ENCODE measurements at regions not wholly inside any gene's neighbourhood (a gene's known extent, or its start where the extent isn't known, plus 50 kb on each side); places are given as distances from the start of the nearest gene placed in this dataset.
A peak's percentile ranks its signal among the peaks of the same experiment; 100 is the strongest.

DNA sequence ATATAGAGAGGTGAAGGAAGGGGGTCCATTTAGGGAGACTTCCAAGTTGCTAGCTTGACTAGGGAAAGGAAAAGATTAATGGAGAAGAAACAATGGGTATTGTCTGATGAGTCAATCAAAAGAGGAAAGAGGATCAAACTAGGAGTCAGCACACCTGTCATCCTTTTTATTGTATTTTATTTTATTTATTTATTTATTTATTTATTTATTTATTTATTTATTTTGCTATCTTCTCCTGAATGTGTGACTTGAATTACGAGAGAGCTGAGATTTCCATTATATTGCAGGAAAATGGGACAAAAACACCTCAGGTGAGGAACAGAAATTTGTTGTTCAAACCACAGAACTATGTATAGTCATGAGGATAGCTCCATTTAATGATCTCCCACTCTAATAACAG lies 58.9 kb downstream of the NUDT11 start:
- no peak for DNase-seq

DNA sequence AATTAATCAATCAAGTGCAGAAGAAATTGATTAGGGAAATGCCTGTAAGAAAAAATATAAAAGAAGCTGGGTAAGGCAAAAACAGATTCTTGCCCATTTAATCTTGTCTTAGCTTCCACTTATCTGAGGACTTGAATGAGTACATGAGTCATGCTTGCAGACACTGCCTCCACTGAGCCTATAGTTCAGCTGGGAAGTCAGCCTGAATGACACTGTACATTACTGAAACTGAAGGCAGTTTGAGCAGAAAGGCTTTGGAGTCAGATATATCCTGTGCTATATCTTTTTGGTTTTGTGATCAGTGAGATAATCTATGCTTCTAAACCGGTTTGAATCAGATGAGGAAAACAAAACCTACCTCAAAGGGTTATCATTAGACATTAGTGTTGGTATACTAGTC lies 61.3 kb downstream of the NUDT11 start:
- DNase-seq, result no peak

DNA sequence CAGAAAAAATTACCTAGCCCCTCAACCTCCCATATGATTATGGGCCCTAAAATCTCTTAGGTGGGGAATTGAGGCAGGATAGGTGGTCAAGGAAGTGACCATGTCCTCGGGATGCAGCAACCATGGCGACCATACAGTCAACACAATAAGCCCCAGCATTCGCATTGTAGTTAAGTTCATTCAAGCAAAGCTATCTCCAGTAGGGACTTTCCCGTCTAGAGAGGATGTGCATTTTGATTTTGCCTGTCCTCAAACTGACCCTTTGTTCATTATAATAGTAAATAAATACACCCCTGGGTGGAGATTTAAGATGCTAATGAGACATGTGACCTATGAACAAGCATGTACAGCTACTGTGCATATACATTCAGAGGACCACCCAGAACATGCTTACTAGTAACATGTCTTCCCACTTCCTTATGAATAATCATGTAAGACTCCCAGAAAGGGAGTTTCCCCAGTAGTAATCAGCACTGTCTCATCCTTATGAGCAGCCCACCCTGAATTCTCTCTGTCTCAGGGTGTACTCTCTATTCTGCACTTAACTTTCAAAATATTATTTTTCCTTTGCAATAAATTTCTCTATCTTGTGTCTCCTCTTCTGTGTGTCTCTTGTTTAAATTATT lies 74.3 kb downstream of the NUDT11 start:
- DNase-seq, result no peak

DNA sequence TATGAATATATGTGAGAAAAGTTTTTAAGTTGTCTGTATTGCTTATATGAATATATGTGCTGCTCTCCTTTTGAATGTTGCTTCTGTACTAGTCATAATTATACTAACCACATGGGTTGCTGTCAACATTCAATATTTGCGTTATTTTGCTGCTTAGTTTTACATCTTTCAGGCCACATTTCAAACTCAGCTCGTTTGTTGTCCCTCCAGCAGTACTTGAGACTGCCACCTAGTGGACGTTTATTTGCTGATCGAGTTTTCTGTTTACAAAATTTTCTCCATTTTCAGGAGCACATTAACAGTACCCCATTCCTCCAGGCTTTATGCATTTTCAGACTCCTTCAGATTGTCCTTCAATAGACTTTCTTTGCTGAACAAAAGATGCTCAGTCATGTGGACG lies 75.8 kb downstream of the NUDT11 start:
- DNase-seq, result no peak

DNA sequence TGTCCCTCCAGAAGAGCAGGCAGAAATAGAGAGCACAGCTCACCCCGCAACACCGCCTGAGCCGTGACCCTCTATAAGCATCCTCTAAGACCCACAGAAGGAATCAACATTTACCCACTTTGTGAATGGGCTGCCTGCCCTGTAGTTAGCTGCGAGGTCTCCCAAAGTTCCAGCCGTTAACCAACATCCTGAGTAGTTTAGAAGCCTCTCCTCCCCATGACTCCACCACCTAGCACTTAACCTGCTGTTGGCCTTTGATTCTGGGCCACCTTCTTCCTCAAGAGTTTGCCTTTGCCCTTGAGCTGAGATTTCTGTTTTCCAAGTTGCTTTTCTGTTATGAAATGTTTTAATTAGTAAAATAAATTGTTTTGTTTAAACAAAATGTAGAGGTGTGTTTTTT lies 75.8 kb downstream of the NUDT10 start:
- DNase-seq, result no peak

DNA sequence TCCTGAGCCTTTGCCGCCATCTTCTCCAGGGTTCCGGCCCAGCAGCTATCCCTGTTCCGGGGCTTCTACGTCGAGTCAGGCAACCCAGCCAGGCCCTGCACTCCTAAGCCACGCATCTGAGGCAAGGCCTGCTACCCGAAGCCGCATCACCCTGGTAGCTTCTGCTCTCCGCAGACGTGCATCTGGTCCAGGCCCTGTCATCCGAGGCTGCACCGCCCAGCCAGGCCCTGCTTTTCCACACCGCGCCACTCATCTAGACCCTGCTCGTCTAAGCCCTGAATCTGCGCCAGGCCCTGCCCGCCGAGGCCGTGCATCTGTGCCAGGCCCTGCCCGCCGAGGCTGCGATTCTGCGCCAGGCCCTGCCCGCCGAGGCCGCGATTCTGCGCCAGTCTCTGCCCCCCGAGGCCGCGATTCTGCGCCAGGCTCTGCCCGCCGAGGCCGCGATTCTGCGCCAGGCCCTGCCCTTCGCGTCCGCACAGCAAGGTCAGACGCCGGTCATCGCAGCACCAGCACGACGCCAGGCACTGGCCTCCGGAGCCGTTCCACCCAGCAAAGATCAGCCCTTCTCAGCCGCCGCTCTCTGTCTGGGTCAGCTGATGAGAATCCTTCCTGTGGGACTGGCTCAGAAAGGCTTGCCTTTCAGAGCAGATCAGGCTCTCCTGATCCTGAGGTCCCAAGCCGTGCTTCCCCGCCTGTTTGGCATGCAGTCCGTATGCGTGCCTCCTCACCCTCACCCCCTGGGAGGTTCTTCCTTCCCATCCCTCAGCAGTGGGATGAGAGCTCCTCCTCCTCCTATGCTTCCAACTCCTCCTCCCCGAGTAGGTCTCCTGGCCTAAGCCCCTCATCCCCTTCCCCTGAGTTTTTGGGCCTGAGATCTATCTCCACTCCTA lies 75.1 kb downstream of the NUDT10 start:
- no peak for DNase-seq

DNA sequence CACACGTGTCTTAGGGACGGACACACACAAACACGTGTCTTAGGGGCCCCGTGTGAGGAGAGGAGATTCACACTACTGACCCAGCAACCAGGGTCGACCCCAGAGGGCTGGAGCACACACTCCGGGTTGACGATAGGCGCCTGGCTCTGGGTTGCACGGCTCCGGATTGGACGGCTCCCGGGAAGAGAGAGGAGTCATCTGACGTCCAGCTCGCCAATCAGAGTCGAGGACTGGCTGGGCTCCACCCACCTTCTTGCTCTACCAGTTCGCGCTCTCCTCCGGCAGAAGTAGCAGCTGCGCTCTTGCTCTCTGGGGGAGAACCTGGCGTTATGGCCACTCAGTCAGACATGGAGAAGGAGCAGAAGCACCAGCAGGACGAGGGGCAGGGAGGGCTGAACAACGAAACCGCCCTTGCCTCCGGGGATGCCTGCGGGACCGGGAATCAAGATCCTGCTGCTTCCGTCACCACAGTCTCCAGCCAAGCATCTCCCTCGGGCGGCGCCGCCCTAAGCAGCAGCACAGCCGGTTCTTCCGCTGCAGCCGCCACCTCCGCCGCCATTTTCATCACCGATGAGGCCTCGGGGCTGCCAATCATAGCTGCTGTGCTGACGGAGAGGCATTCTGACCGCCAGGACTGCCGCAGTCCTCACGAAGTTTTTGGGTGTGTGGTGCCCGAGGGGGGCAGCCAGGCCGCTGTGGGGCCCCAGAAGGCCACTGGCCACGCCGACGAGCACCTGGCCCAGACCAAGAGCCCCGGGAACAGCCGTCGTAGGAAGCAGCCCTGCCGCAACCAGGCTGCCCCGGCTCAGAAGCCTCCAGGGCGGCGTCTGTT lies 74.3 kb downstream of the NUDT10 start:
- DNase-seq, result no peak

DNA sequence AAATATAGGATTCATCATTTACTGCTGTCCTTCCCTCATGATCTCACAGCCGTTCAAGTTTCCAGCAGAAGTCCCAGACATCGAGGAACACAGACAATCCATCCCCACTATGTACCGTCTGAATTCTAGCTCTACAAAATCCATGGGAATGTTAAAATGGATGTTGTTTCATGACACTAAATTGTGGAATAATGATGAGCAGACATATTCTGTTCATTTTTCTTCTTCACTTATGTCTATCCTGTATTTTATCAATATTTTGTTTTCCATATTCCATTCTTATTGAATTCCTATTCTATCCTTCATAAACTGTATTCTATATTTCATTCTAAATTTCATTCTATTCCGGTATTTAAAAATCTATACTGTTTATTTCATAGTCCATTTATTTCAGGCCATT lies 71.8 kb downstream of the NUDT10 start:
- no peak for DNase-seq

DNA sequence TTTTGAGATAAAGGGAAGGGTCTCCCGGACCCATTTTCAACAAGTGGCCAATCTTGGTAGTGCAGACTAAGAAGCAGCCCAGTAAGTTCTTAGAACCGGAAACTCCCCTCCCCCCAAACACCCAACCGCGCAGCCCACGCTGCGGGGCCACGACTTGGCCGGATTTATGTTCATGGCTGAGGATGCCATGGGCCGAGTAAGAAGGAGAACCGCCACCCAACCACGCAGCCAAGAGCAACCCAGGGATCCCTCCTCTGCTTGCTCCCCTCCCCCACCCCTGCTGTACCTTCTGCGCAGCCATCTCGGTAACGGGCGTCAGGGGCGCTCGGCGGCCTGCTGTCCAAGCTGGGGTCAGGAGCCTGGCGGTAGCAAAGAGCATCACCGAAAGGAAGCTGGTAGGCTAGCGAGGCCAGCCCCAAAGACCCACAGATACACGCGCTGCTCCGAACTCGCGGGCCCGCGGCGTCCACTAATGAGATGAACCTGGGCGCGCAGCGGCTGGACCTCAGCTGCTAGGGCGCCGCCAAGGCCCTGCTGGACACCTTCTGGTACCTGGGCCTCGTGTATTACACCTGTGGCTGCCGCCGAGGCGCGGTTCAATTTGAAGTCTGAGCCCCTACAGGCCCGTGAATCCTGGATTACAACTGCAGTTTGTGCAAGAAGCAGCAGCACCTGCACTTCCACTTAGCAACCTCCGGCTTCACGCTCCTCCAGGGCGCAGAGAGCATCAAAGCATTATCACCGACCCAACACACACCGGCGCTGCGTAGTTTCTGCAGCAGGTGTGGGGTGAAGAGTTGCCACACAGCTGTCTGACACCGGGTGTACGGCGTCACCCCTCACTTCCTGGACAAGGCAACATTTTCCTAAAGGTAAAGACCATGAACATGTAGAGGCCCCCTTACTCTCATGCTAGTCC lies 63.4 kb downstream of the NUDT10 start:
- peak; percentile 72 for DNase-seq

DNA sequence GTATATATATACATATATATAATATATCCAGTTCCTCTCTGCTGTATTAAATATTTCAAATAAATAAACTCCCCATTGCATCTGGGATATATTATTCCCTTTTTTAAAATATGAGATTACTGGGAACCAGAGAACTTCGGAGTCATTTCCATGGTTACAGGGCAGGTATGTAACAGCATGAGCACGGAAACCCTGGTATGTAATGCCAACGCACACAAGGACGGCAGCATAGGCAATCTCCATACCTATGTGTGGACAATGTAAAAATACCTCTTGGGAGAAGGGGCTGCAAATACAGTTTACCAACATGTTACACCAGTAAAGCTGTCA lies 62.8 kb downstream of the NUDT10 start:
- DNase-seq, result no peak
